COLO829 (cell line): ENCODE measurements at regions not wholly inside any gene's neighbourhood (a gene's known extent, or its start where the extent isn't known, plus 50 kb on each side); places are given as distances from the start of the nearest gene placed in this dataset.

Experiments
- DNase-seq: peaks from one replicate; pipeline ENCODE4 v3.0.0; 2012; ENCODE audit warnings: low spot score

DNA sequence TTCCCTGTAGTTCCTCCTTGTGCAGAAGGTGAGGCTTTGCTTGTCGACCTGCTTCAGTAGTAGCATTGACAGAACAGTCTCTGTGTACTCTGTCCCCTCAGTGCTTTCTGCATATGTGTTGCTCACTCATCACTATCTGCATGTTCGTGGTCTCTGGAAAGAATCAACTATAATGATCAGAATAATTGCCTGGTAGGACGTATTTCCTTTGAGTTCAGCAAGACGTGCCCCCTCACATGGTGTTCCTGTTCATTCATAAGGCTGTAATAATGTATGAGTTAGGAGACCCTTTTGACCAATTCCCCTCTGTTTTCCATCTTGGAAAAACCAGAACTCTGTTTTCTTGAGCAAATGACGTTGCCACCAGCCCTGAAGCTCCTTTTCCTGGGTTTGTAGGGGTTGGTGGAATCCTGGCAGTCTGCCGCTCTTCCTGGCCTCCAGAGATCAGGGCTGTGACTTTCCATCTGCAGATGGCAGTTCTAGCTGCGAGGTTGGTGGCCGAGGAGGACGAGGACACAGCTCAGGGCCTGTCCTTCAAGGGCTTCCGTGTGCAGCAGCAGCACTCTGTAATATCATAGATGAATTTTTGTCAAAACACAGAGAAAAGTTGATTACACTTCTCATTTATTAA, 61.9 kb downstream of the EXOSC2 start:
- DNase-seq, result no peak

DNA sequence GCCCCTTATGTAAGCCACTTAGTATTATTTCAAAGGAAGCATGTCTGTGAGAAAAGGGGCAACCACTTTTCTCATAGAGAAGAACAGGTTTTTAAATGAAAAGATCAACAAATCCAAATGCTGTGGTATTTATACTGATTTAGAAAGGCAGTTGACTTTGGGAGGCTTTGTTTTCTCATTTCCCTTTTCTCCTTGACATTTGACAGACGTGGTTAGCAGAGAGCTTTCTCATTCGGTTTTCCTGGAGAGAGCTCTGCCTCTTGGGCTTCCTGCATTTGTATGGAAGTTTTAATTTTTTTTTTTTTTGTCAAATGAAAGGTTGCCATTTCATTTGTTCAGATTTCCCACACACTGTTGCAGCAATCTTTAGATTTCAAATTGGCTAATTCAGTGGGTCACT, 62.5 kb downstream of the EXOSC2 start:
- DNase-seq, result no peak

DNA sequence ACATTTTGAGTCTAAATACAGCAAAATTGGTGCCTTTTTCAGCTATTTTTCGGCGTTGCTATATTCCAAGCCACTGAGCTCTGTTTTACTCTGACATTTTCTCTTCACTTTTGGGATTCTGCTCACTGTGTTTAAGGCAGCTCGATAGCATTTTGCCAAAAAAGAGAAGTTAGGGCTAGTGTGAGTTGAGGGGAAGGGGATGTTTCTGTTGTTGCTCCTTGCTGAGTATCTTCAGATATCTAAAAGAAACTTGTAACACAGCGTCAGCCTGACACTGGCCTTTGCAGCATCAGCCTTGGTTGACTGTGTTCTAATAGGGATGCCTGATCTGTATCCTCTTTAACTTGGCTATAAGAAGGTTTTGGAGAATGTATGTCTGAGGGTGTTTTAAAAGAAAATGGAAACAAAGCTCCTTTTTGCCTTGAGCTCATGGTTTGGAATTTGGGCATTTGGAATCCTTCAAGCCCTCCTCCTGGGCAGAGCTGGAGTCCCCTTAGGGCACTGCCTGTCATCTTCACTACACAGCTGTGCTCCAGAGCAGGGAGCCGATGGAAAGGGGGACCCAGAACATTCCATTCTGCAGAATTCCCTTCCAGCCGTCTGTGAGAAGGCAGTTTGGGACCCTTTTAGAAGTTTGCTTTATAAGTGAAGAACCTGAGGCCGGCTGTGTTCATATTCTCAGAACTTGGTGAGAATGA, 63.0 kb downstream of the EXOSC2 start:
- no peak for DNase-seq

DNA sequence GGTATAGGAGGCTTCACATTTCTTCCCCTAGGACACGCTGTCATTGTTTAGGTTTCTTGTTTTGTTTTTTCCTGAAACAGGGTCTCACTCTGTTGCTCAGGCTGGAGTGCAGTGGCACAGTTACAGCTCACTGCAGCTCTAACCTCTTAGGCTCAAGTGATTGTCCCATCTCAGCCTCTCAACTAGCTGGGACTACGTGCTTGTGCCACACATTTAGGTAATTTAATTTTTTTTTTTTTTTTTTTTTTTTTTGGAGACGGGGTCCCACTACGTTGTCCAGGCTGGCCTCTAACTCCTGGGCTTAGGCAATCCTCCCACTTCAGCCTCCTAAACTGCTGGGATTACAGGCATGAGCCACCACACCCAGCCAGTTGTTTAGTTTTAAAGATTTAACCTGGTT, 66.2 kb downstream of the EXOSC2 start:
- DNase-seq, result no peak

DNA sequence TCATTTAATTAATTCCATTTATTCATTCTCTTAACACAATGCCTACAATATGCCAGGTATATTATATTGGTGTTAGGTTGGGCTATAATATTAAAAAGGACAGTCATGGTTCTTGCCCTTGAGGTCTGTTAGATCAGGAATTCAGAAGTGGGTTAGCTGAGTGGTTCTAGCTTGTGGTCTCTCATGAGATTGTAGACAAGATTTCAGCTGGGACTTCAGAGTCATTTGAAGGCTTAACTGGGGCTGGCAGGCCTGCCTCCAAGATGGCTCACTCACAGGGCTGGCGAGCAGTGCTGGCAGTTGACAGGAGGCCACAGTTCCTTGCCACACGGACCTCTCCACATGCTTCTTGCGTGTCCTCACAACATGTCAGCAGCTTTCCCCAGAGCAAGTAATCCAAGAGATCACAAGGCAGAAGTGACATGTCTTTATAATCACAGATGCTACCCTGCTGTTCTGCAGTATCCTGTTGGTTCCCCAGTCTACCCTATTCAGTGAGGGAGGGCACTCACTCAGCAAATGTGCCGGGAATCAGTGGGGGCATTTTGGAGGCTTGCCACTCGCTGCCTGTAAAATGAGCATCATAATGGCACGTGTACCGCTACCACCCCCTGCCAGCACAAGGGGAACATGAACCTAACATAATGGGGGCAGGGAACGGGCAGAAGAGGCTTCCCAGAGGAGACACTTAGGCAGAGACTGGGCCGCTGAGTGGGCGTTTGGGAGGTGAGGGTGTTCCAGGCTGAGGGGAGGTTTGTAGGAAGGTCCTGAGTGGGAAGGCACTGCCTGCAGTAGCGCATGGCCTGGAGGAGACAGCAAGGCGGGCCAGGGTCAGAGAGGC, 70.0 kb downstream of the EXOSC2 start:
- no peak for DNase-seq

DNA sequence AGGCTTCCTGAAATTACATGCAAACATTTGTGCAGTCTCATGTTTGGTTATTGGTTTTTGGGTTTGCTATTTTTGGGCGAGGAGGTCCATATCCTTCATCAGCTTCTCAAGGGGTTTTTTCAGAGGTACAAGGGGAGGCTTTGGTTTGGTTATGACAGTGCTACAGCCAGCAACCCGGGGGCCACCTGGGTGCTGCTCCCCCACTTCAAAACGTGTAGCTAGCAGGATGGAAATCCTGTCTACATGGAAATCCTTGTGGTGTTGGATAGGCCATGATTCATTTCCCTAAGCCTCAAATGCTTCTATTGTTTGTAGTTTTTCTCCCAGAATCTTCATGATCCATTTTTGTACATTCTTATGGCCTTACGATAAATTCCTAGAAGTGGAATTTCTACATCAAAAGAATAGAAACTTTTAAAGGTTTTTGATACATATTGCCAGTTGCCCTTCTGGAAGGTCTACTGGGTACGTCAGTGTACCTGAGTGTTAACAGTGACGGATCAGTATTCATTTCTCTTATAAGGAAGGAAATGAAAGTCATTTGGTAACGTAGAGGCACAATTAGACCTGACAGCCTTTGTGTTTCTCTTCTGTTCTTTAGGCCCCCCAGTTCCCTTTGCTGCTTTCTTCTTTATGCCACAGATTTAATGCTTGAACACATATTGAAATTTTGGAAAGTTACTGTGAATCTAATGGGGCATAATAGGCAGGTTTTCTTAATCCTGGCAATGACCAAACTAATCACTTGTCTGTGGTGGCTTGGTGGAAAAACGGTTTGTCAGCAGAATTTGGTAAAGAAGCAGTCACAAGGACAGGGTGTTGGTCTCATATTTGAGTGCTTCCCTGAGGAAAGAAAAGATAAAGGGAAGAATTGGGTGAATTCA, 69.7 kb upstream of the ABL1 start:
- no peak for DNase-seq

DNA sequence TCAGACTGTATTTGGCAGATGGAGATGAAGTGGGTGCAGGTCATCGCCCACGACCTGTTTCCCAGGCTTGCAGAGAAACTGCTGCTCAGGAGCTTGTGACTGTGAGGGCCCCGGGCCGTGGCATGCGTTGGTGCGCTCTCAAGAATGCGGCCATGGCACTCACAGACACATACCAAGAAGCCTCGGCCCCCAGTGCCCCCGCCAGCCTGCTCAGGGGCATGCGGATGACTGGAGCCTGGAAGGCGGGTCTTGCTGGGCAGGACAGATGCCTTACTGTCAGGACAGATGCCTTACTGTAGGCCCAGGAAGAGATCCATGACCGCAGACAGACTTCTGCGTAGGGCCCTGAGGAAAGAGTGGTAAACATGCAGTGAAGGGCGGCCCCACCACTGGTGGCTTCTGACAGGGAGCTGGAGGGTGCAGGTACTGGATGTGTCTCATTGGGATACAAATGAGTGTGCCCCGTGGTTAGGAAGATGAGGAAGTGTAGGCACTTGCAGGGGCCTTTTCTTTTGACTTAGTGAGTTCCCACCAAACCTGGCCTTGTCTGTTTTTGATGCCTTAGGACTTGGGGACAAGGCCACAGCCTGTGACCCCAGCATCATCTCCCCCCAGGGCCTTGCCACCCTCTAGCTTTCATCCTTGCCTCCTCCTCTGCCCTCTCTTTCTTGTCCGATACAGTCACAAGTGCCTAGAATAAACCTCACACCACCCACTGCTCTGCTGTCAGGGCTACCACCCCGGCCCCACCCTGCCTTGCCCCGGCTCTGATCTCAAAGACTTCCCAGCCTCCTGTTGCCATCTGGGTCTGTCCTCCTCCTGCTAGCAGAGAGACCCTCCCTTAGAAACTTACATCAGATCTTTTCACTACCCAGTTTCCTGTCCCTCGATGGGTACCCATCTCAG, 68.8 kb upstream of the ABL1 start:
- peak; percentile 70 for DNase-seq

DNA sequence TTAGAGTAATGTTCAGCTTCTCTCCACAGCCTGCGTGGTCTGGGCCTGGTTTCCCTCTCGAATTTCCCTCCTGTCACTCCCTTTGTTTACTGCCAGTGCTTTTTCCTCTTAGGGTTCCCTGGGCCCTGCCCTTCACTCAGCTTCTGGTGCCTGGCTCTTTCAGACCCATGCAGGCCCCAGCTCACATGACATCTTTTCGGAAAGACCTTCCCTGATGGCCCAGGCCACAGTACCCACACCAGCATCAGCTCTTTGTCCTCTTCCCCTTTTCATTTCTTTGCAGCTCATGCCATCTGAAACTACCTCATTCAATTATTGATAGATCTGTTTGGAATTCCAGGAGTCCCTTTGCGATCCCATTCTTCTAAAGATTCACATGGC, 68.1 kb upstream of the ABL1 start:
- no peak for DNase-seq

DNA sequence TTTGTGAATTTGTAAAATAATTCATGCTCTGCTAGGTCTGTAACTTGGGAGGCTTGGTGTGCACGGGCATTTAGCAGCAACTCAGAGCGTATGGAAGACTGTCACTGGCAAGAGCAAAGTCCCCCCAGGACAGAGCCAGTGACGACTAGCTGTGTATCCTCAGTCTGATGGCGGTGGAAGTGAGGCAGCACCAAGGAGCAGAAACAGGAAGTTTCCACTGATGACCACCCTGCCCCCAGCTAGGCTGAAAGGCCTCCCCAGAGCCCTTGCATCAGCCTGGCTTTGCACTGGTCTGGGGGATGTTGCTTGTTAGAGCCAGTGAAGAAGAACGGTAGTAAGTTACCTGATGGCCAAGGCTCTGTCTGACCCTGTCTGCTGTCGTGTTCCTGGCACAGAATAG, 66.8 kb upstream of the ABL1 start:
- no peak for DNase-seq

DNA sequence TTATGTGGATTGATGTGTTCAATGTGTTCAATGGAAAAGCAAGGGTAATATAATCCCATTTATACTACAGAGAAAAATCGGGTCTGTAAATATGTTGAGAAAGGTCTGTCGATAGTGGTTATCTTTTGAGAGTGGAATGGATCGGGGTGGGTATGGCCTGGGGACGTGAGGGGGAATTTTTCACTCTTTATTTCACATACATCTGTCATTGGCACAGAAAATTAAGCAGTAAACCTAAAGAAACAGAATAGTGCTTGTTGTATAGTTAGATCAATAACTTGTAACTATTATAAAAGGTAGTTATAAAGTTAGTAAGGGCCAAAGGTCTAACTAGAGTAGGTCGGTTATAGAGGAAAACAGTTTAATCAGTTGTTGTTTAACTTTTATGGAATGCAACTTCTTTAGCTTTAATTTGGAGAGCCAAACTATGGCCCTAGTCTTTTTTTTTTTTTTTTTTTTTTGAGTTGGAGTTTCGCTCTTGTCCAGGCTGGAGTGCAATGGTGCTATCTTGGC, 66.1 kb upstream of the ABL1 start:
- no peak for DNase-seq

DNA sequence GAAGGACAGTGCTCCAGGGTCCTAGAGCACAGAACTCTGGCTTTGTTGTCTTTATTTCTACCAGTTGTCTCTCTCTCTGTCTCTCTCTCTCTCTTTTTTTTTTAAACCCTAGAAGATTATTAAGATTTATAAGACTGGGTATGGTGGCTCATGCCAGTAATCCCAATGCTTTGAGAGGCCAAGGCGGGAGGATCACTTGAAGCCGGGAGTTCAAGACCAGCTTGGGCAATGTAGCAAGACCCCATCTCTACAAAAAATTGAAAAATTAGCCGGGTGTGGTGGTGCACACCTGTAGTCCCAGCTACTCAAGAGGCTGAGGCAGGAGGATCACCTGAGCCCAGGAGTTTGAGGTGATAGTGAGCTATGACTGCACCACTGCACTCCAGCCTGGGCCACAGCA, 65.0 kb upstream of the ABL1 start:
- DNase-seq, result no peak

DNA sequence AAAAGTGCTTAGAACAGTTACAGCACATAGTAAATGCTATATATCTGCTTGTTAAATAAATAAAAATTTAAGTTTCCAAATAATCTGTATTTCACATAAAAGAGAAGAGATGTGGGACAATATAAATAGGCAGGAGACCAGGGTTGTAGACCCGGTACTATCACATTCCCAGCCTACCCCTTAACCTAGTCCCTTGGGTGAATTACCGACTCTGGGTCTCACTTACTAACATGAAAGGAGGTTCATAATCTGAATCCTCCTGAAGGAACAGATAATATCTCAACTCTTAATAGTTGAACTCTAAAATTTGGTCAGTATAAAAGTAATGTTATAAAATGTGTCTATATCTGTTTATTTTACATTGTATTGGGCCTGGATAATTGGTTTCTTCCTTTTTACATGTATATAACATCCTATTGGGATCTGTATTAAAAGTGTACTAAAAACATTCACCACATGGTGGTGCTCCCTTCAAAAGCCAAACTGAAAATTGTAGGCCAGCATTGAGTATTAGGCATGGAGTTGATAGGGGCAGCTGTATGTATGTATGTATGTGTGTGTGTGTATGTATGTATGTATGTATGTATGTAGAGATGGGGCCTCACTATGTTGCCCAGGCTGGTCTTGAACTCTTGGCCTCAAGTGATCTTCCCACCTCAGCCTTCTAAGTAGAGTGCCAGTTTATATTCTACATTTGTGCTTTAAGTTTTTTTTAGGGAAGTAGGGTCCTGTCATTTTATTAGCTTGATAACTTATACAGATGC, 64.2 kb upstream of the ABL1 start:
- DNase-seq, result peak; percentile 69

DNA sequence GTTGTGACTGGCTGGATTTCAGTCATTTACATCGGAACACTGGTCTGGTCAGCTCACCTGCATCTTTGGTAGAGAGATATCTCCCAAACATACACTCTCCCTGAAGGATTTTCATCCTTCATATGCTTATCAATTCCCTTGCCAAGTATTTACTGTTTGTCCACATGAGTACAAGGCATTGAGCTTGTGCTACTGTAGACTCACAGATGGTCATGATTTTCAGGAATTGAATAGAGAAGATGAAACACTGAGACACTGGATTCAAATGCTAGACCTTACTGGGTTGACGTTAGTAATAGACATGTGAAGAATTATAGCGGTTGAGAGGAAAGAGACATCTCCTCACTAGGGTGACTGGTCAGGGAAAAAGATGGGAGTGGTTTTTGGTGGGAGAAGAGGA, 62.9 kb upstream of the ABL1 start:
- DNase-seq, result no peak

DNA sequence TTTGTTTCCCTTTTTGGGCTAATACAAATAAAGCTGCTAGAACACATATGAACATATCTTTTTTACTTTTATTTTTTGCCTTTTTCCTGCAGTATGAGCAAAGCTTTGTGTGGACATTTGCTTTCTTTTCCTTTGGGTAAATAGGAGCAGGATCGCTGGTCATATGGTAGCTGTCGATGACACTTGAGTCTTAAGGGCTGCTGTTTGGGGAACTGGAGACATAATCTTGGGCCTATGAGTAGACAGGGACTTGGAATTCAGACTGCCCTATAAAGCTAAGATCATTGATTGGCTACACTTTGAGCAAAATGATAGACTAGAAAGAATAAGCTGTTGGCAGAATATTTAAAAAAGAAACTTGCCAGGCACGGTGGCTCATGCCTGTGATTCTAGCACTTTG, 60.9 kb upstream of the ABL1 start:
- no peak for DNase-seq

DNA sequence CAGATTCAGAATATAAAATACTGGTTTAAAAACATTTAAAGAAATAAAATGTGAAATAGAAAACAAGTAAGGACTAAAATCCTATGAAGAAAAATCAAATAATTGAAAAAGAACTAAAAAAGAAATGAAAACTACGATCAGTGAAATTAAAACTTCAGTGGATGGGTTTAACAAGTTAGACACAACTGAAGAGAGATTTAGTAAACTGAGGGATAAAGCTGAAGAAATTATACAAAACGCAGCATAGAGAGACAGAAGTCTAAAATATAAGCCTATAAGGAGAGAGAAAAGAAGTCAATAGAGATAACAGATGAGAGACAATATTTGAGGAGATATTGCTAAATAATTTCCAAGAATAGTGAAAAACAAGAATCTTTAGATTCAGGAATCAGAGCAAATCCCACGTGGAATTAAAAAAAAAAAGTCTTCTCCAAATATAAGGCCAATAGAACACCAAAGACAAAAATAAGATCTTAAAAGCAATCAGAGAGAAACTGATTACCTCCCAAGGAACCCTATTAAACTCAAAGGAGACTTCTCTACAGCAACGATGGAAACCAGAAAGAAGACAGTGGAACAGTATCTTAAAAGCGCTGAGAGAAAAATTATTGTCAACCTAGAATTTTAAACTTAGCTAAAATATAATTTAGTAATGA, 59.6 kb upstream of the ABL1 start:
- DNase-seq, result no peak

DNA sequence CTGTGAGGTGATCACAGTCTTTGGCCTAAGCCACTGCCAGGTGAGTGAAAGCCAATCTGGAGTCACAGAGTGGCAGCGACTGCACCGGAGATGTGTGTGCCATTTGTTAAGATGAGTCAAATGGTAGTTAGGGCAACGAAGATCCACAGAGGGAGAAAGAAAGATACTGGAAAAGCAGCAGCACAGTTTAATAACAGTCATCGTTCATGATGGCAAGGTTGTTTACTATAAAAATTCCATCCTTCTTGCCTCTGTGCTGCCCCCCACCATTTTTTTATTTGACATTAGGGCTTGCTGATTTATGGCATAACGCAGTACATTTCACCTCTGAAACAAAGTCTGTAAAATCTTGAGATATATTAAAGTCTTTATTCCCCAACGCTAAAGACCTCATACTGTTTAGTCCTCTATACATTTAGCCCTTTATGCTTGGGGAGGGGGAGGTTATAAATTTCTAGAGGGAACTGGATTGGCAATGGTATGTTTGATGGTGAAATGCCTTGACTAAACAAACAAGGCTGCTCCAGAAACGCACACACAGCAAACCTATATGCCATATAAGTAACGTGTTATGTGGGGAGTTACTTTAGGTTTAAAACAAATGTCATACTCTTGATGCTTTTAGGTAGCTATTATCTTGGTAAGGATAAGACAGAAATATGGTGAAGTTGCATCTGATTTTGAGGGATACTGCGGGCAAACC, 55.8 kb upstream of the ABL1 start:
- DNase-seq, result no peak

DNA sequence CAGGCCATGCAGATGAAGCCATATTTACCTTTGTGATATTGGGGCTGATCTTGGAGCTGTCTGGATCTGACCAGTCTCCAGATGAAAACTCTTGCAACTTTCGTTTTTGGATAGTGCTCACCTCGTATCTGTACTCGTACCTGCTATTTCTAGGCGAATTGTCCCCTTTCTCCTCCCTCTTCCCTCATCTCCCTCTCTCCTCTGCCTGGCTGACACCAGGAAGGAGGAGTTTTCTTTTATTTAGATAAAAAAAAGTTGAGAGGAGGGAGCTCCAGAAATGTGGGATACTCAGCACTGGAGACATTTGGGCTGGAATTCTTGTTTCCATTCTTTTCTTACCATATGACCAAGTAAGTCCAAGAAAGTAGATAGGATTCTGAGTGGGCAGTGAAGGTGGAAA, 54.6 kb upstream of the ABL1 start:
- DNase-seq, result no peak

DNA sequence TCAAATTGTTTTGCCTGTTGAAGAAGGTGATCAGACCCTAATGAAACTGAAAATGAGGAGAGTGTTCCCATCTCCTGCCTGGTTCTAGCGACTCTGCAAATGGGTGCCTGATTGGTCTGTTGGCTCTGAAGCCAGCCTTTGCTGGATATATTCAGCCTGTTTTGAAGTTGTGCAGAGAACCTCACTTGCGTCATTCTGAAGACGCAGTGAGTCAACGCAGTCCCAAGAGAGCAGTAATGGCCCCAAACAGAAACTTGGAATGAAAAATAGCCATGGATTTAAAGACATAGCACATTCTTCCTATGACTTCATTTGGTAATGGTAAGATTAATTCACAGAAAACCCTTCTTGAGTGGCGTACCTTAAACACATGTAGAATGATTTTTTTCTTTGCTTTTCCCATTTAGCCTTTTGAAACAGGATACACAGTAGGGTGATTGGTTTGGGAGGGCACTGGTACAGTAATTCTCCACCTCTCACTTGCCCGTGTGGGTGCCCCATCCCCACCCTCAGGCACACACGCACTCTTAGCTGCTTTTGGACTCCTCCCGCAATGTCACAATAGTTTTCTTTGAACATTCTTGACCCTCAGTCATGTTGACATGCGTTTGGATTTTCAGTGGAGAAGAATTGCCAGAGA, 54.1 kb upstream of the ABL1 start:
- peak; percentile 79 for DNase-seq

DNA sequence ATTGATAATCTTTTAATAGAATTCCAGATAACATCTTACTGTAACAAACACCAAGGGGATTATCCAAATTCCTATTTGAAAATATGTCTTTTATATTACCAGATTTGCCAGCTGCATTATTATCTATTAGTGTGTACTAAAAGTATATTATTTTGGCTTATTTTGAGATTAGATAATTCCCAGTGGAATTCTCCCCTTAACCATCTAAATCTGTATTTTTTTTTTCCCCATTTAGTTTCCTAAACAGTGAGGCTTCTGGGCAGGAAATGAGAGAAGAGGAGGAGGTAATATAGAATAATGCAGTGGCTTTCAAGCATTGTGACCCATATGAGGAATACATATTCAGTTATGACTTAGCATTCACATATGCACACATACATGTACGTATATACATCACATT, 53.5 kb upstream of the ABL1 start:
- DNase-seq, result no peak
